GM18519 (cell line): ENCODE measurements at regions not wholly inside any gene's neighbourhood (a gene's known extent, or its start where the extent isn't known, plus 50 kb on each side); places are given as distances from the start of the nearest gene placed in this dataset.
"Not testable (repeated sequence)": the region's sequence is repeated elsewhere in the genome, so short reads cannot be mapped to it uniquely, and the experiment has no call there.

Source experiments
- ATAC-seq: cut with Tn5 transposase; IDR thresholded peaks from one replicate; pipeline ENCODE4 v1.9.1; 2021; ENCODE audit warnings: mild to moderate bottlenecking, moderate library complexity; ENCODE audit not compliant: unreplicated experiment, low FRiP score

DNA sequence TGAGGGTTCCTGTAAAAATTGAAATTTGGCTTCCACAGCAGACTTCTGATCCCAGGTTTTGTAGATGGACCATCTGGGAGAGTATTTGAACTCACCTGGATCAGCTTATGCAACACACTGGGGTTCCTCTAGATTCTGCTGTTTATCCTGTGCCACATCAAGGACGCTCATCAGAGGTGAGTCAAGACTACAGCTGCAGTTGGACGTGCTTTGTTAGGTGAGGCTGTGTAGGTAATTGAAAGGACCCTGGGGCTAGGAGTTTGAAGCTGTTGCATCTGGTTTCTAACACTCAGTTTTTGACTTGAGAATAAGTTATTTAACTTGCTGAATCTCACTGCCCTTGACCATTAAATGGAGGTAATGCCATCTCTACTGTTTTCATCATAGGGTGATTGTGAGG is 394.2 kb downstream of the EDEM1 start:
- no peak for ATAC-seq

GRCh38 chr3:5583920-5584319 is 396.4 kb downstream of the EDEM1 start:
- no peak for ATAC-seq

GRCh38 chr3:5585085-5585484 is 397.6 kb downstream of the EDEM1 start:
- ATAC-seq, result no peak

- no peak for ATAC-seq
These were observed 419.5 kb downstream of the EDEM1 start for GRCh38 chr3:5606884-5607472.

DNA sequence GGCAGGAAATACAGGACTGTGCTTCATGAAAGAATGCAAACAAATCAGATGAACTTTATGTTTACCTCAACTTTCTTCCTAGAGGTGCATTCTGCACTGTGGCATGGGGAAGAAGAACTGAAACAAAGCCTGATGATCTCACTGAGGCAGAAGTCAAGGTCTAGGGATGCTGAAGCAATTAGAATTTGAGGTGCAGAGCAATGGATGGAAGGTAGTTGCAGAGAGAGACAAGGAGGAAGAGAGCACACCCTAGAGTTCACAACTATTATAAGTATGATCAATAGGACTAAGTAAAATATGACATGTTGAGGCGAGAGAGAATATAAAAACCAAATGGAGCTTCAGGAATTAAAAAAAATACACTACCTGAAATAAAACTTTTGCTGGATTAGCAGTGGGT is 420.1 kb downstream of the EDEM1 start:
- no peak for ATAC-seq

GRCh38 chr3:5608971-5609370 is 421.5 kb downstream of the EDEM1 start:
- not testable (repeated sequence) for ATAC-seq

- no peak for ATAC-seq
These were observed 426.1 kb downstream of the EDEM1 start for GRCh38 chr3:5613599-5613998.

DNA sequence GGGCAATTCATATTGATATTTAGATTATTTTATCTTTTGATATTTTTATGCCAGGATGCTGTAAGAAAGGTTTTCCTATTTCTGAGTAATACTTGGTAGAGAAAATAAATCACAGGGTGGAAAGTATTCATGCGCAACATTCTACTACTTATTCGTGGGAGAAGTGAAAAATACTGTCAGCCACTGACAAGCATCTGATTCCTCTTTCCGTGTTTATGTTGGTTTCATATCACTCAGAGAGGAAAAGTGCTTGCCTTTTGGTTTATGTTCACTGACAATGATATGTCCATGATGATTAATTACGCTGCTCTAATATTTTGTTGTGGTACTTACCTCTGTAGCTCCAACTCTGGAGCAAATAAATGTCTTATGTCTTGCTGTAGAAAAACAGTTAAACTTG is 429.4 kb downstream of the EDEM1 start:
- ATAC-seq, result no peak

- ATAC-seq, result no peak
These were observed 430.7 kb downstream of the EDEM1 start for GRCh38 chr3:5618170-5618569.

DNA sequence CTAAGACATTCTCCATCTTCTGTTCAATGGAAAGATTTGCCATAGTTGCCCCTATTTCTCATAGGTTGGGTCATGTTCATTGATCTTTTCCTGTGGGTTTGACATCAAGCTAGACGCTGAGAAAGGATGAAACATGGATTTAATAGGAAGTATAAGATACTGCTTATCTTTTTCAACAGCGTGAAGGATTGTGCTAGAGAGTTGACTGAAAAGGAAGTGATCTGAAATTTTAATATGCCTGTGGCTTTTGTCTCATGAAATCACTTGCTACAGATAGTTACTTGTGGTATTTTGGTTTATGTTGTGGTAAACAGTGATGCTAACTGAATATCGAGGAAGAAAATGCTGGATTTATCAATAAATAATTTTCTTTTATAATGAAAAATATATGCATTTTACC is 442.9 kb downstream of the EDEM1 start:
- no peak for ATAC-seq

DNA sequence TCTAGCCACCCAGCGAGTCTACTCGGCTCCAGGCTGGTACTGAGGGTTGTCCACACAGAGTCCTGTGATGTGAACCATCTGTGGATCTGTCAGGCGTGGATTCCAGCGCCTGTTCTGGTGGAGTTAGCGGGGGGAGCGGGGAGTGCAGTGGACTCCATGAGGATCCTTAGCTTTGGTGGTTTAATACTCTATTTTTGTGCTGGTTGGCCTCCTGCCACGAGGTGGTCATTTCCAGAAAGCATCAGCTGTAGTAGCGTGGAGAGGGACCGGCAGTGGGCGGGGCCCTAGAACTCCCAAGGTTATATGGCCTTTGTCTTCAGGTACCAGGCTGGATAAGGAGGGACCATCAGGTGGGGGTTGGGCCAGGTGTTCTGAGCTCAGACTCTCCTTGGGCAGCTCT is 446.5 kb downstream of the EDEM1 start:
- ATAC-seq, result no peak

DNA sequence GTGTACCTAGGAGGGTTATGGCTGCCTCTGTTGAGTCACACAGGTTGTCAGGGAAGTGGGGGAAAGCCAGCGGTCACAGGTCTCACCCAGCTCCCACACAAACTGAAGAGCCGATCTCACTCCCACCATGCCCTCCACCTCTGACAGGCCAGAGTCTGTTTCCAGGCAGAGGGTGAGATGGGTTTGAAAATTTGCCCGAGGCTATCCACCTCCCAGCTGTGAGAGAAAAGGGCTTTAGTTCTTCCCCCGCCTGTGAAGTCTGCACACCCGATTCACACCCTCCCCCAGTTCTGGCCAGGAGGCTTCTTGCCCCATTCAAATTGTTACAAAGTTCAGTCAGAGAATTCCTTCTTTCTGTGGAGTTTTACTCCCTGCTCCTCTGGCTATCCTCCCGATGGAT is 446.9 kb downstream of the EDEM1 start:
- no peak for ATAC-seq

DNA sequence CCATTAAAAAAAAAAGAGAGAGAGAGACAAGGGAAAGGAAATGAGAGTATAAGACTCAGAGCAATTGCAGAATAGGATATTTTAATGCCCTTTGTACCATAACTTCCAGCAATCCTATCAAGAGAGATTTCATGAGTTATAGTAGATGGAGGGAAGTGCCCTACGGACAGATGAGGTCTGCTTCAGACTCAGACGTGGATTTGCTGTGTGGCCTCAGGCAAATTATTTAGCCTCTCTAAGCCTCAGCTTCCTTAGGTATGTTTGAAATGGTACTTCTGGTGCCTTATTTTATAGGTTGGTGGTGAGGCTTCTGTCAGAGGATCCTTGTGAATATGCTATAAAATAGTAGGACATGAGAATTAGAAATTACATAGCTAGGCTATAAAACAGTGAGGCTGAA is 448.2 kb downstream of the EDEM1 start:
- ATAC-seq, result no peak

GRCh38 chr3:5638550-5638949 is 451.0 kb downstream of the EDEM1 start:
- no peak for ATAC-seq

DNA sequence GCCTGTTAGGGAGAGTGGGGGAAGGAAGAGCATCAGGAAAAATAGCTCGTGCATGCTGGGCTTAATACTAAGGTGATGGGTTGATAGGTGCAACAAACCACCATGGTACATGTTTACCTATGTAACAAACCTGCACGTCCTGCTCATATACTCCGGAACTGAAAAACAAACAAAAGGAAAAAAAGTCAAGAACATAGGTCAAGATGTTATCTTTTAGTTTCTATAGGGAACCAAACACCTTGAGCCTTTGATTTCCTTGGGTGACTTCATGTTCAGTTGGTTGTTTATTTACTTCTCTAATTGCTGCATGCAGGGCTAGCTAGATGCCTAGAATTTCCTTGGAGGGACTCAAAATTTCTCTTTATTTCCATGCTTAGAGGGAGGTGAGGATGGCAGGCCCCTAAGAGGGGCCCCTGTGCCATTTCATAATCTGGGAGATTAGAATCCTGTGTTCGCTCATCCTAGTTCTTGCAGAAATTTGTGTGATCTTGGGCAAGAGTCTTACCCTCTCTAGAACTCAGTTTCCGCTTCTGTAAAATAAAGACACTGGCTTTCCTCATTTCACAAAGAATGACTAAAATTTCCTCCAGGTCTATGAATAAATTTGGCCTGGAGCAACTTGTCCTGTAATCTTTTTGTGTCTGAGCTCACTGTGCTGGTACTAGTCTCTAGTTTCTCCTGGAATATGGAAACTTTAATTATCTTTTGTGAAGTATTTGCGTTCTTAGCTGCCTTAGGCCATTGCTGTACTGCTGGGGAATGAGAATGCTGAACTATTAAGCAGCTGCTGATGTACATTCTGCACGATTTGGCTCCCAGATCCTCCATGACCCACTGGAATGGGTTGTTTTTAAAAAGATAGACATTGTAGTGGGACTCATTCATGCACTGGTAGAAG is 457.5 kb downstream of the EDEM1 start:
- ATAC-seq, result no peak

DNA sequence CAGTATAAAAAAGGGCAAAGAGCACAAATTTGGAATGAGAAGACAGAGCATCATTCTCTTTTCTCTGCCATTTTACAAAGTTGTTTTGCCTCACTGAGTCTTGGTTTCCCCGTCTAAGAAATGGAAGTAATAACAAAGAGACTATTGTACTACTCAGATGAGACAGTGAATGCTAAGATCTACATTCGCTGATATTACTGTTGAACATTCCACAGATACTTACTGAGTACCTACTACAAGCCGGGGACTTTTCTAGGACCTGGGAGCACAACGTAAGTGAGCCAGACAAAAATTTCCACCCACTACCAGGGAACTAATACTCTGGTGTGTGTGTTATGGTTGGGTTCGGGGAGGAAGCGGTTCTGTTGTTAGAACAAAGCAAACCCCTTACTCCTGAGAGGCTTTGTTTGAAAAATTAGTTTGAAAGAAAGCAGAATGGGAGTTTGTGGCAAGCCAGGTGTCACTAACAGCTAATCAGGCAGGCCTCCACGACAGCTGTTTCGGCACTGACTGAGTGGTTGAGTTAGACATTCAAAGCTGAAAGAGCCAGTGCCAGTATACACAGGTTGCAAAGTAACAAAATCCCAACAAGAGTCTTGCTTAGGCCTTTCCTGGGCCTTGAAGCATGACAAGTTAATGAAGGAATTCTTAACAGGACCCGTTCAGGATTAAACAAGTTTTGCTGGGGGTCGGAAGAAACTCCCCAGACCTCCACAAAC is 458.3 kb downstream of the EDEM1 start:
- no peak for ATAC-seq

DNA sequence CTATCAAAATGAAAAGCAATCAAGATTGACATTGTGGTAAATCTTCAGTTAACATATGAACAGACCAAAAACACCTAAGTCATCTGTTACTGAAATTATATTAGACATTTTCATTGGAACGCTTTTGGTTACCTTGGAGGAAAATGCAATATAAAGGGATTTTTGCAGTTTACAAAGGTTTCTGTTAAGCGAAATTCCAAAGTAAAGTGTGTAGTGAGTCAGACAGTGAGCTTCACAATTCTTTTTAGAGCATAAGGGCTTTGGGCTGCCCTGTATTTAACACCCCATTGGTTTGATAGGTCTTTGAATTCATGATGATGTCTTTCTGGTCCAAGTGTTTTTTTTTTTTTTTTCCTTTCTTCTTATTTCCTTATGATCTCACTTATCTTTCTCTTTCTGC is 462.8 kb downstream of the EDEM1 start:
- ATAC-seq, result no peak

GRCh38 chr3:5651351-5651750 is 463.8 kb downstream of the EDEM1 start:
- ATAC-seq, result no peak

DNA sequence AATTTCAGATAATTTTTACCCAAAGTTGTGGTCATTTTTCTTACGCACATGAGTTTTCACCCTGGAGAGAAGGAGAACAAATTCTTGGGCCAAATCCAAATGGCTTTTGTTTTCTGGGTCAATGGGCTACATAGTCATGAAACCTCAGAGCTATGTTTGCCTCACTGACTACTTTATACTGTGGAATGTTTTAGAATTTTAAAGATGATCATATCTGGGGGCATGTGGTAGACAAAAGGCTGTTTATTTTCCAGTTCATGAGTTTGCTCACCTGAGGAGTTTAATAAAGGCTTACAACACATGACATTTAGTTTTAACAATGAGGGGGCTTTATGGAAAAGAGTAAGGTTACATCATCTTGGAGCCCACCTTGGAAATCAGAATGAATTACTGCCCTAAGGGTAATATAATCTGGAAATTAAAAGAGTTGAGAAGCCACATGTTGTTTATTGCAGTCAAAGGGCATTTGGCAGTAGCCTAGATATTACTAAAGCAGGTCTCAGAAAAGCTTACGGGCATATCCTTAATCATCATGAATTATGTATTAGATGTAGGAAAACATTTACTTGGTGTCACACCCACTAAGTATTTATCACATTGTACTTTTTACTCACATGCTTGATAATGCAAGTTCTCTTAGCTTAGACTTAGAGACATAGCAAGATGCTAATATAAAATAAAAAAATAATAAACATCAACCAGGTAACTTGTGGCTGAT is 466.1 kb downstream of the EDEM1 start:
- ATAC-seq, result no peak

- ATAC-seq, result no peak
These were observed 469.6 kb downstream of the EDEM1 start for GRCh38 chr3:5657106-5657505.

DNA sequence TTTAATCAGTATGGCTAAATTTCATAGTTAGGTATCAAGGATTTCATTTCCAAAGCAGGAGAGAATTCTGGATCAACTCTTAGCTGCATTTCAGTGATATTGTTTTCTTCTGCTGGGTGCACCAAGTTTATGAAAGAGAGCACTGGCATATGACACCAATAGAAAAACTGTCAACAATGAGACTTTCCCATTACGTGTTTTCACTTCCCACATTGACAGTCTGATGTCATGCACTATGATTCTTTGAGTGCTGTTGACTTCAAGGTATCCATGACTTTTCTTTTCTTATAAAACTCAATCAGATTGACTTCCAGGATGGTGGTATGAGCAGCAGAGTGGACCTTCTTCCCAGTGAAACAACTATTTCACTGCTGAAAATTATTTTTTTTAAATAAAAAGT is 476.1 kb downstream of the EDEM1 start:
- ATAC-seq, result no peak
